ENCODE measurements at regions not wholly inside any gene's neighbourhood (a gene's known extent, or its start where the extent isn't known, plus 50 kb on each side); places are given as distances from the start of the nearest gene placed in this dataset.

- no peak for ATAC-seq
Measured at GRCh38 chr2:23164173-23164572, 220.8 kb upstream of the KLHL29 start.

- ATAC-seq: no peak
Measured at GRCh38 chr2:23169896-23170295, 215.1 kb upstream of the KLHL29 start.

GRCh38 chr2:23171108-23171507 lies 213.9 kb upstream of the KLHL29 start:
- ATAC-seq: no peak

GRCh38 chr2:23178396-23178795 lies 206.6 kb upstream of the KLHL29 start:
- ATAC-seq: no peak

- ATAC-seq: no peak
Measured at GRCh38 chr2:23183733-23184132, 201.2 kb upstream of the KLHL29 start.

GRCh38 chr2:23198316-23199114 lies 186.5 kb upstream of the KLHL29 start:
- ATAC-seq: no peak

GRCh38 chr2:23199115-23199918 lies 185.7 kb upstream of the KLHL29 start:
- no peak for ATAC-seq

- ATAC-seq: no peak
Measured at GRCh38 chr2:23200068-23200786, 184.8 kb upstream of the KLHL29 start.

GRCh38 chr2:23200787-23201114 lies 184.2 kb upstream of the KLHL29 start:
- ATAC-seq: no peak

- ATAC-seq: no peak
Measured at GRCh38 chr2:23203383-23203782, 181.6 kb upstream of the KLHL29 start.

- no peak for ATAC-seq
Measured at GRCh38 chr2:23204685-23205242, 180.2 kb upstream of the KLHL29 start.

GRCh38 chr2:23206650-23207049 lies 178.3 kb upstream of the KLHL29 start:
- no peak for ATAC-seq

GRCh38 chr2:23207871-23208270 lies 177.1 kb upstream of the KLHL29 start:
- no peak for ATAC-seq

GRCh38 chr2:23208339-23208738 lies 176.6 kb upstream of the KLHL29 start:
- ATAC-seq: no peak

GRCh38 chr2:23209059-23209458 lies 175.9 kb upstream of the KLHL29 start:
- no peak for ATAC-seq

GRCh38 chr2:23211987-23212583 lies 172.9 kb upstream of the KLHL29 start:
- no peak for ATAC-seq

- no peak for ATAC-seq
Measured at GRCh38 chr2:23213196-23213595, 171.8 kb upstream of the KLHL29 start.

- ATAC-seq: no peak
Measured at GRCh38 chr2:23215016-23215415, 170.0 kb upstream of the KLHL29 start.

- no peak for ATAC-seq
Measured at GRCh38 chr2:23219666-23220065, 165.3 kb upstream of the KLHL29 start.

GRCh38 chr2:23220513-23221094 lies 164.4 kb upstream of the KLHL29 start:
- no peak for ATAC-seq

- ATAC-seq: no peak
Measured at GRCh38 chr2:23221236-23221635, 163.7 kb upstream of the KLHL29 start.

- ATAC-seq: no peak
Measured at GRCh38 chr2:23221901-23222300, 163.1 kb upstream of the KLHL29 start.

All from esophagus mucosa (tissue), 1 donor.